ENCODE measurements at regions not wholly inside any gene's neighbourhood (a gene's known extent, or its start where the extent isn't known, plus 50 kb on each side); places are given as distances from the start of the nearest gene placed in this dataset.

DNA sequence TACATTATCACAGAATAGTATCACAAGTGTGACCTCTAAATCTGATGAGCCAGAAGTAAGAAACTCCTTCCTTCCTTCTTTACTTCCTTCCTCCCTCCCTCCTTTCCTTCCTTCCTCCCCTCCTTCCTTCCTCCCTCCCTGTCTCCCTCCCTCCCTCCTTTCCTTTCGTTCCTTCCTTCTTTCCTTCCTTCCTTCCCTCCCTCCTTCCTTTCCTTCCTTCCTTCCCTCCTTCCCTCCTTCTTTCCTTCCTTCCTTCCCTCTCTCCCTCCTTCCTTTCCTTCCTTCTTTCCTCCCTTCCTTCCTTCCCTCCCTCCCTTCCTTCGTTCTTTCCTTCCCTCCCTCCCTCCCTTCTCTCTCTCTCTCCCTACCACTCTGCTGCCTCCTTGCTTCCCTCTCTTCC, 359.2 kb downstream of the OSR1 start:
- in situ Hi-C loops (cut with MboI; ENCODE audit: low pct_ligation_motif_present in 1 of 4, low pct_unique_long_range_greater_than_20kb in 1 of 4, low sequenced_read_pairs in 3 of 4), result loop anchor here in 1 of 4 donors (25.0 kb wide), 1 partner anchor 863 kb away; no protein-coding TSS in a partner anchor
- no peaks in the 10 kb centered on the region for H3K27me3 ChIP-seq
- intact Hi-C loops (cut with DNase I; ENCODE audit: low total_unique reads), result loop anchor here (10.0 kb wide), 1 partner anchor 356 kb away; the partner anchor contains the start of gene OSR1

GRCh38 chr2:18998491-18998890, 359.9 kb downstream of the OSR1 start:
- no peaks in the 10 kb centered on the region for H3K9me3 ChIP-seq
- DNase-seq, result no peak
- H3K27ac ChIP-seq, result no peak overlapping the region
- H3K4me1 ChIP-seq, result no peaks in the 10 kb centered on the region
- intact Hi-C loops (cut with DNase I; ENCODE audit: low total_unique reads) (loop anchor here (10.0 kb wide), 1 partner anchor 356 kb away; the partner anchor contains the start of gene OSR1), in situ Hi-C loops (cut with MboI; ENCODE audit: low pct_ligation_motif_present in 1 of 4, low pct_unique_long_range_greater_than_20kb in 1 of 4, low sequenced_read_pairs in 3 of 4) (loop anchor here in 1 of 4 donors (25.0 kb wide), 1 partner anchor 864 kb away; no protein-coding TSS in a partner anchor)
- H3K27me3 ChIP-seq, result no peaks in the 10 kb centered on the region
- H3K4me3 ChIP-seq, result no peak overlapping the region
- 67% methylated on average over 1 of the region's 1 CpG for WGBS, 2 donors (ENCODE audit: low coverage in 1 of 2)
- H3K36me3 ChIP-seq, result no peaks in the 10 kb centered on the region
- TF ChIP-seq POLR2AphosphoS5 (IDR thresholded peaks at IDR 0.05) (no peak), EP300 (IDR thresholded peaks at IDR 0.05; ENCODE audit: low read depth) (no peak), POLR2A (IDR thresholded peaks at IDR 0.05) (no peak)
- TF ChIP-seq, protein P1, sequence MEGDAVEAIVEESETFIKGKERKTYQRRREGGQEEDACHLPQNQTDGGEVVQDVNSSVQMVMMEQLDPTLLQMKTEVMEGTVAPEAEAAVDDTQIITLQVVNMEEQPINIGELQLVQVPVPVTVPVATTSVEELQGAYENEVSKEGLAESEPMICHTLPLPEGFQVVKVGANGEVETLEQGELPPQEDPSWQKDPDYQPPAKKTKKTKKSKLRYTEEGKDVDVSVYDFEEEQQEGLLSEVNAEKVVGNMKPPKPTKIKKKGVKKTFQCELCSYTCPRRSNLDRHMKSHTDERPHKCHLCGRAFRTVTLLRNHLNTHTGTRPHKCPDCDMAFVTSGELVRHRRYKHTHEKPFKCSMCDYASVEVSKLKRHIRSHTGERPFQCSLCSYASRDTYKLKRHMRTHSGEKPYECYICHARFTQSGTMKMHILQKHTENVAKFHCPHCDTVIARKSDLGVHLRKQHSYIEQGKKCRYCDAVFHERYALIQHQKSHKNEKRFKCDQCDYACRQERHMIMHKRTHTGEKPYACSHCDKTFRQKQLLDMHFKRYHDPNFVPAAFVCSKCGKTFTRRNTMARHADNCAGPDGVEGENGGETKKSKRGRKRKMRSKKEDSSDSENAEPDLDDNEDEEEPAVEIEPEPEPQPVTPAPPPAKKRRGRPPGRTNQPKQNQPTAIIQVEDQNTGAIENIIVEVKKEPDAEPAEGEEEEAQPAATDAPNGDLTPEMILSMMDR (IDR thresholded peaks at IDR 0.05), result no peak

More for the DNA sequence above, 359.2 kb downstream of the OSR1 start:
- Histone ChIP-seq H3K27ac (no peak overlapping the region), H3K4me1 (no peaks in the 10 kb centered on the region), H3K36me3 (no peaks in the 10 kb centered on the region), H3K4me3 (no peak overlapping the region), H3K9me3 (no peaks in the 10 kb centered on the region)
- WGBS, 2 donors (ENCODE audit: low coverage in 1 of 2), result 67 to 87% methylated on average over 1 to 2 of the region's 2 CpGs
- no peak for TF ChIP-seq POLR2A (IDR thresholded peaks at IDR 0.05)
- no peak for TF ChIP-seq EP300 (IDR thresholded peaks at IDR 0.05; ENCODE audit: low read depth)
- TF ChIP-seq, protein P1 (IDR thresholded peaks at IDR 0.05), result no peak
- TF ChIP-seq POLR2AphosphoS5 (IDR thresholded peaks at IDR 0.05), result no peak
- DNase-seq, result no peak

GRCh38 chr2:18993756-18994338, 364.6 kb downstream of the OSR1 start:
- Histone ChIP-seq H3K4me1 (peaks cover 0 to 12% (median 4%) of the 10 kb centered on the region in 4 donors), H3K27me3 (no peaks in the 10 kb centered on the region), H3K36me3 (no peaks in the 10 kb centered on the region), H3K4me3 (no peak overlapping the region), H3K27ac (no peak overlapping the region), H3K9me3 (no peaks in the 10 kb centered on the region)
- in situ Hi-C loops (cut with MboI; ENCODE audit: low pct_ligation_motif_present in 1 of 4, low pct_unique_long_range_greater_than_20kb in 1 of 4, low sequenced_read_pairs in 3 of 4) (loop anchor here in 1 of 4 donors (25.0 kb wide), 1 partner anchor 868 kb away; no protein-coding TSS in a partner anchor), intact Hi-C loops (cut with DNase I; ENCODE audit: low total_unique reads) (loop anchor here (10.0 kb wide), 1 partner anchor 361 kb away; the partner anchor contains the start of gene OSR1)
- no peak for DNase-seq
- no peak for TF ChIP-seq POLR2A (IDR thresholded peaks at IDR 0.05)
- TF ChIP-seq POLR2AphosphoS5 (IDR thresholded peaks at IDR 0.05), result no peak
- TF ChIP-seq EP300 (IDR thresholded peaks at IDR 0.05; ENCODE audit: low read depth), result no peak
- TF ChIP-seq, protein P1 (IDR thresholded peaks at IDR 0.05), result no peak
- WGBS, 2 donors (ENCODE audit: low coverage in 1 of 2), result 95 to 96% methylated on average over 3 of the region's 3 CpGs

- Histone ChIP-seq H3K4me3 (no peak overlapping the region), H3K4me1 (peaks cover 0 to 22% (median 4%) of the 10 kb centered on the region in 4 donors), H3K9me3 (no peaks in the 10 kb centered on the region), H3K27ac (no peak overlapping the region), H3K36me3 (no peaks in the 10 kb centered on the region), H3K27me3 (no peaks in the 10 kb centered on the region)
- in situ Hi-C loops (cut with MboI; ENCODE audit: low pct_ligation_motif_present in 1 of 4, low pct_unique_long_range_greater_than_20kb in 1 of 4, low sequenced_read_pairs in 3 of 4) (loop anchor here in 1 of 4 donors (25.0 kb wide), 1 partner anchor 871 kb away; no protein-coding TSS in a partner anchor), intact Hi-C loops (cut with DNase I; ENCODE audit: low total_unique reads) (loop anchor here (10.0 kb wide), 1 partner anchor 363 kb away; the partner anchor contains the start of gene OSR1)
- WGBS, 2 donors (ENCODE audit: low coverage in 1 of 2), result 41 to 63% methylated on average over 5 of the region's 5 CpGs
- DNase-seq, result peak; percentile 31
- TF ChIP-seq, protein P1 (IDR thresholded peaks at IDR 0.05), result no peak
- TF ChIP-seq EP300 (IDR thresholded peaks at IDR 0.05; ENCODE audit: low read depth) (no peak), POLR2A (IDR thresholded peaks at IDR 0.05) (no peak), POLR2AphosphoS5 (IDR thresholded peaks at IDR 0.05) (peak in 1 of 3 donors; percentile 5)
Measured at GRCh38 chr2:18991177-18992168, 366.9 kb downstream of the OSR1 start.
